ENCODE measurements at regions not wholly inside any gene's neighbourhood (a gene's known extent, or its start where the extent isn't known, plus 50 kb on each side); places are given as distances from the start of the nearest gene placed in this dataset.

DNA sequence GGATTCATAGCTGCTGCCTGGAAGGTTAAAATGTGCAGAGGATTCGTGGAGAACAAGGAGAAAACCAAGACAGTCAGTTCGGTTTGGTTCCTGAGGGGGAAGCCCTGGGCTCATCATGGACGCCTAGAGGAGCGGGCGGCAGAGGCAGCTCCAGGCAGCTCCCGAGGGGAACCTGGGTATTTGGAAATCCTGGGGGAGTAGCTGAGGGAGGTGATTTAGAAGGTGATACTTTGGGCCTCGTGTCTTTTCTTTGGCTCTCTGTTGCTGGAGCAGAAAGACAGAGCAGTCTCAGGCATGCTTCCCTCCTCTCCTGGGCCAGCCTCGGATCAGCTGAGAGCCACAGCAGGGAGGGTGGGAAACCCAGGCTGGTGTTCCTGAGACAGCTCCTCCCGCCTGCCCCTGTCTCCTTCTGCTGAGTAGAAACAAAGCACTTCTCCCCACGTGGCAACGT lies 139.5 kb downstream of the DLL1 start:
- Histone ChIP-seq H2AFZ (ENCODE audit: low read depth, low read length, severe bottlenecking) (no peak overlapping the region), H3K4me2 (ENCODE audit: low read depth, low read length, poor library complexity, severe bottlenecking) (no peak overlapping the region), H3K27me3 (ENCODE audit: low read length) (no peaks in the 10 kb centered on the region), H3K36me3 (ENCODE audit: low read length) (no peaks in the 10 kb centered on the region), H3K27ac (ENCODE audit: low read depth, low read length) (no peak overlapping the region), H3K4me3 (ENCODE audit: insufficient read depth, low read length, poor library complexity, severe bottlenecking) (no peak overlapping the region), H3K9ac (ENCODE audit: low read length) (no peak overlapping the region), H3K9me2 (replicated peaks; ENCODE audit: insufficient read depth, low read length) (no peaks in the 10 kb centered on the region), H4K20me1 (ENCODE audit: low read depth, low read length) (no peaks in the 10 kb centered on the region), H3K79me2 (ENCODE audit: insufficient read depth, low read length) (no peaks in the 10 kb centered on the region), H3K9me3 (ENCODE audit: insufficient read depth, low read length) (no peaks in the 10 kb centered on the region), H3F3A (ENCODE audit: insufficient read depth) (no peaks in the 10 kb centered on the region)
- no peak for TF ChIP-seq EZH2phosphoT487 (conservative IDR thresholded peaks at IDR 0.05; ENCODE audit: low read length)
- TF ChIP-seq, protein P1, sequence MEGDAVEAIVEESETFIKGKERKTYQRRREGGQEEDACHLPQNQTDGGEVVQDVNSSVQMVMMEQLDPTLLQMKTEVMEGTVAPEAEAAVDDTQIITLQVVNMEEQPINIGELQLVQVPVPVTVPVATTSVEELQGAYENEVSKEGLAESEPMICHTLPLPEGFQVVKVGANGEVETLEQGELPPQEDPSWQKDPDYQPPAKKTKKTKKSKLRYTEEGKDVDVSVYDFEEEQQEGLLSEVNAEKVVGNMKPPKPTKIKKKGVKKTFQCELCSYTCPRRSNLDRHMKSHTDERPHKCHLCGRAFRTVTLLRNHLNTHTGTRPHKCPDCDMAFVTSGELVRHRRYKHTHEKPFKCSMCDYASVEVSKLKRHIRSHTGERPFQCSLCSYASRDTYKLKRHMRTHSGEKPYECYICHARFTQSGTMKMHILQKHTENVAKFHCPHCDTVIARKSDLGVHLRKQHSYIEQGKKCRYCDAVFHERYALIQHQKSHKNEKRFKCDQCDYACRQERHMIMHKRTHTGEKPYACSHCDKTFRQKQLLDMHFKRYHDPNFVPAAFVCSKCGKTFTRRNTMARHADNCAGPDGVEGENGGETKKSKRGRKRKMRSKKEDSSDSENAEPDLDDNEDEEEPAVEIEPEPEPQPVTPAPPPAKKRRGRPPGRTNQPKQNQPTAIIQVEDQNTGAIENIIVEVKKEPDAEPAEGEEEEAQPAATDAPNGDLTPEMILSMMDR (IDR thresholded peaks at IDR 0.05; ENCODE audit: insufficient read depth, low read length, poor library complexity, severe bottlenecking): no peak

- no peaks in the 10 kb centered on the region for H3F3A ChIP-seq (ENCODE audit: insufficient read depth)
- H3K4me3 ChIP-seq (ENCODE audit: insufficient read depth, low read length, poor library complexity, severe bottlenecking): no peak overlapping the region
- no peaks in the 10 kb centered on the region for H3K9me2 ChIP-seq (replicated peaks; ENCODE audit: insufficient read depth, low read length)
- no peak overlapping the region for H2AFZ ChIP-seq (ENCODE audit: low read depth, low read length, severe bottlenecking)
- no peak overlapping the region for H3K27ac ChIP-seq (ENCODE audit: low read depth, low read length)
- no peaks in the 10 kb centered on the region for H3K27me3 ChIP-seq (ENCODE audit: low read length)
- no peak overlapping the region for H3K9ac ChIP-seq (ENCODE audit: low read length)
- no peak overlapping the region for H3K4me2 ChIP-seq (ENCODE audit: low read depth, low read length, poor library complexity, severe bottlenecking)
- H3K79me2 ChIP-seq (ENCODE audit: insufficient read depth, low read length): no peaks in the 10 kb centered on the region
- H3K9me3 ChIP-seq (ENCODE audit: insufficient read depth, low read length): no peaks in the 10 kb centered on the region
- TF ChIP-seq, protein P1 (IDR thresholded peaks at IDR 0.05; ENCODE audit: insufficient read depth, low read length, poor library complexity, severe bottlenecking): no peak
- no peak for TF ChIP-seq EZH2phosphoT487 (conservative IDR thresholded peaks at IDR 0.05; ENCODE audit: low read length)
- no peaks in the 10 kb centered on the region for H4K20me1 ChIP-seq (ENCODE audit: low read depth, low read length)
- H3K36me3 ChIP-seq (ENCODE audit: low read length): no peaks in the 10 kb centered on the region
Measured at GRCh38 chr6:170150590-170150945, 140.3 kb downstream of the DLL1 start.

- no peak for TF ChIP-seq EZH2phosphoT487 (conservative IDR thresholded peaks at IDR 0.05; ENCODE audit: low read length)
- TF ChIP-seq, protein P1 (IDR thresholded peaks at IDR 0.05; ENCODE audit: insufficient read depth, low read length, poor library complexity, severe bottlenecking): no peak
- Histone ChIP-seq H3K27ac (ENCODE audit: low read depth, low read length) (no peak overlapping the region), H3K9me3 (ENCODE audit: insufficient read depth, low read length) (no peaks in the 10 kb centered on the region), H3K9me2 (replicated peaks; ENCODE audit: insufficient read depth, low read length) (no peaks in the 10 kb centered on the region), H3F3A (ENCODE audit: insufficient read depth) (no peaks in the 10 kb centered on the region), H3K27me3 (ENCODE audit: low read length) (no peaks in the 10 kb centered on the region), H3K4me3 (ENCODE audit: insufficient read depth, low read length, poor library complexity, severe bottlenecking) (no peak overlapping the region), H3K9ac (ENCODE audit: low read length) (no peak overlapping the region), H3K36me3 (ENCODE audit: low read length) (no peaks in the 10 kb centered on the region), H4K20me1 (ENCODE audit: low read depth, low read length) (no peaks in the 10 kb centered on the region), H3K79me2 (ENCODE audit: insufficient read depth, low read length) (no peaks in the 10 kb centered on the region), H2AFZ (ENCODE audit: low read depth, low read length, severe bottlenecking) (no peak overlapping the region), H3K4me2 (ENCODE audit: low read depth, low read length, poor library complexity, severe bottlenecking) (no peak overlapping the region)
Measured at GRCh38 chr6:170149681-170150589, 140.9 kb downstream of the DLL1 start.

All from SU-DHL-6 (cell line).